ENCODE measurements at regions not wholly inside any gene's neighbourhood (a gene's known extent, or its start where the extent isn't known, plus 50 kb on each side); places are given as distances from the start of the nearest gene placed in this dataset.

GRCh38 chr21:19224090-19224489 lies 820.5 kb upstream of the TMPRSS15 start:
- Histone ChIP-seq H3K27me3 (ENCODE audit: control insufficient read depth in 2 of 2, insufficient read depth in 2 of 2, low read length in 2 of 2) (no peaks in the 10 kb centered on the region), H3K4me1 (replicated peaks in 1 of 2; ENCODE audit: control insufficient read depth in 2 of 2, insufficient read depth in 2 of 2, low read length in 2 of 2) (no peaks in the 10 kb centered on the region), H3K4me3 (no peak overlapping the region), H3K9ac (ENCODE audit: insufficient read depth in 1 of 2, low read depth in 2 of 2, low read length in 2 of 2) (no peak overlapping the region), H3K36me3 (ENCODE audit: control insufficient read depth, insufficient read depth, low read length) (no peaks in the 10 kb centered on the region), H3K9me3 (replicated peaks; ENCODE audit: control insufficient read depth, insufficient read depth, low read depth, low read length) (no peaks in the 10 kb centered on the region), H4K20me1 (replicated peaks; ENCODE audit: control insufficient read depth, insufficient read depth, low read length) (no peaks in the 10 kb centered on the region), H2AFZ (ENCODE audit: low read depth, low read length) (no peak overlapping the region), H3K4me2 (ENCODE audit: insufficient read depth, low read length) (no peak overlapping the region), H3K79me2 (ENCODE audit: control insufficient read depth, insufficient read depth, low read length) (no peaks in the 10 kb centered on the region), H3K9me1 (ENCODE audit: control insufficient read depth, insufficient read depth, low read length) (no peaks in the 10 kb centered on the region), H3K27ac (ENCODE audit: extremely low read depth, low read depth, low read length) (no peak overlapping the region)
- in situ Hi-C loops (cut with MboI) (no loop called here), intact Hi-C loops (cut with micrococcal nuclease) (no loop called here)
- no peak for ATAC-seq
- 3% methylated on average over 12 of the region's 12 CpGs for WGBS (ENCODE audit: insufficient coverage, low coverage, missing lambda C conversion rate)
- ChIA-PET POLR2A (no interaction called here), CTCF (ENCODE audit: low intra/inter-chr PET ratio) (no interaction called here)
- no TSS peak for BruUV-seq (replicated peaks)
- TF ChIP-seq BACH1 (tag; IDR thresholded peaks at IDR 0.05) (no peak), ZNF133 (CRISPR knock-in tag; IDR thresholded peaks at IDR 0.05) (no peak), CBX3 (IDR thresholded peaks at IDR 0.05; ENCODE audit: borderline replicate concordance in 1 of 2, low read length in 2 of 2) (no peak), MBD1 (CRISPR knock-in tag; IDR thresholded peaks at IDR 0.05) (no peak), BRCA1 (IDR thresholded peaks at IDR 0.05) (no peak), BRCA1 (CRISPR knock-in tag; IDR thresholded peaks at IDR 0.05) (no peak), ZEB2 (IDR thresholded peaks at IDR 0.05) (no peak), DDX20 (tag; IDR thresholded peaks at IDR 0.05; ENCODE audit: low read depth) (no peak), EHMT2 (IDR thresholded peaks at IDR 0.05) (no peak), NFRKB (IDR thresholded peaks at IDR 0.05; ENCODE audit: low read depth) (no peak), ZC3H11A (IDR thresholded peaks at IDR 0.05; ENCODE audit: low read depth, low read length) (no peak), LARP7 (IDR thresholded peaks at IDR 0.05) (no peak), ETS1 (conservative IDR thresholded peaks at IDR 0.05; ENCODE audit: control insufficient read depth, low read depth, low read length) (no peak)
- FAIRE-seq = no peak
- no peak for DNase-seq (ENCODE audit: extremely low read depth in 1 of 4, low spot score in 3 of 4)

Data from K562 (cell line).